HG03521 (cell line): ENCODE measurements at regions not wholly inside any gene's neighbourhood (a gene's known extent, or its start where the extent isn't known, plus 50 kb on each side); places are given as distances from the start of the nearest gene placed in this dataset.

Experiments
- ATAC-seq: cut with Tn5 transposase; IDR thresholded peaks from one replicate; pipeline ENCODE4 v1.9.1; 2021; ENCODE audit warnings: mild to moderate bottlenecking, moderate library complexity; ENCODE audit not compliant: unreplicated experiment

DNA sequence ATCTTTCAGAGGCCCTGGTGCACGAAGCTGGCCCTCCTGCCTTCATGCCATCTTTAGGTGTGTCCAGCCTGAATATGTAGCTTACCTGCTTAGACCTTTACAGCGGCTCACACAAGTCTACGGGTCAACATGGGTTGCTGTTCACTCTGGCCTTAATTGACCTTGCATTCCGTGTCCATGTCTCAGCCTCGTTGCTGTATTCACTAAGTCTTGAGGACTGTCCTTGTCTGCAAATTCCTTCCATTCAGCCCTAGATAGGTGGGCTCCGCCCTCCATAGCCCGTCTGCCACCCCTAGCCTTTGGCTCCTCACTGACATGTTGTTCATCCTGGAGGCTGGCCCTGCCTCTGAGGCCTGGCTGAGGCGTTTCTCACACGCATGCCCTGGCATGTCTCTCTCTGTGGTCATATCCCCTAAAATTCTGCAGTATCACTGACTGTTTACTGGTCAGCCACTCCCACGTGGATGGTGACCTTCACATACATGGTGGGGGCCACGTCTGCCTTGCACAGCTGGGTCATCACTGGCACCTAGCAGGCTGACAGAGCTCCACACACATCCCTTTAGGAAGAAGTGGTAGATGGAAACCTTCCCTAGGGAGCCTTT is 394.1 kb upstream of the MKI67 start:
- no peak for ATAC-seq

DNA sequence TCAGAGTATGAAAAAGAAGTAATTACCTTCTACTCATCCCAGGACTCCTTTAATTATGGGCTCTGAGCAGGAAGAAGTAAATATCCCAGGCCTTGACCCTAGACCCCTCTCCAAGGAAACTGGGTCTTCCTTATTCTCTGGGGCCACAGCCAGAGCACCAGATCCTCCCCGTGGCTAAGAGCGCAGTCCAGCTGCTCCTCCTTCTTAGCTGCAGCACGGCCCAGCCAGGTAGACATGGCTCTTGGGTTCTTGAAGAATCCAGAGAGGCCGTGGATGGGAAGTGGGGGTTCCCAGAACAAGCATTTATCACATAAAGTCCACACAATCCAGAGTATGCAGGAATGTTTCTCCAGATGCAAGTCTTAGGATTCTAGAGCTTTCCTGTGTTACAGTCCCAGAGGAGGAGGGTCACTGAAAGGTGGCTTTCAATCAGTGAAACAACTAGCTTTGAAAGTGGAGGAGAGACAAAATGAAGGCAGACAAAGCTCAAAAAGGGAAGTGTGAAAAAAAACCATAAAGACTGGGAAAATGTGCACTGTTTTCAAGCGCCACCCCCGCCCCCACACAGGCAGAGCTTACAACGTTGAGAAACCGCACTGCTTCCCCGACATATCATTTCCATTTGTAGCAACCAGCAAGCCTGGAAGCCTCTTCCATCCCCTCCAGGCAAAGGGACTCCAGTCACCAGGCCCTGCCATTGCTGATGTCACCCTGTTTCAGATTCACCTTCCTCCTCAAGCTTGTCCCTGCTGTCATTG is 396.5 kb upstream of the MKI67 start:
- no peak for ATAC-seq

DNA sequence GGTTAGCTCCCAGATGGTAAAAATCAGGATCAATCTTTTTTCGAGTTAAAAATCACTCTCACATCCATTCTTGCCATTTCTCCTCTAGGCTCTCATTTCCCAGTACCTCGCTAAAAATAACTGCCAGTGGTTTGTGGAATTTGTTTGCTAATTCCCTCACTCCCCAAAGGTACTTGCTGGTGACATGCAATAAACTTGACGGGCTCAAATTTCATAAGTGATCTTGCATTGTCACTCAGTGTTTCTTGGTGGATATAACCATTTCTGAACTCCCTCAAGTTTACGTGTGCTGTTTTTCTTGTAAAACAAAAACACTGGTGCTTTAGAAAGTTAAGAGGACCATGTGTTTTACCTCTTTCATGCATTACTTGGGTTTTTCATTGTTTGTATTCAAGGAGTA is 399.2 kb upstream of the MKI67 start:
- no peak for ATAC-seq

DNA sequence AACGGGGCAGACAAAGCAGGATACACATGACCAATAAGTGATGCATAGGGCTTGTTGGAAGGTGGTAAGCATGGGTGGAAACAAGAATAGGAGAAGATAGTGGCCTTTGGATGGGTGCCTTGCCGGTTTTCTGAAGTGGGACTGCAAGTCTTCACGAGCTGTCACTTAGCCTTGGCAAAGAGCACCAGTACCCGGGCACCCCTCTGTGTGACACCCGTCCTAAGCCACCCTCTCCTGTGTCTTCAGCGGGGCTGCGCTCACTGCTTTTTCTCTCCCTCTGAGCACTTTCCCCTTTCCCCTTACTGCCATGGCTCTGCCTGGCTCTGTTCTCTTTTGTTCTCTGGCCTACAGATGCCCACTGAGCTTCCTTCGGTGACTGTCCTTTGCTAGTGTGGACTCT is 399.7 kb upstream of the MKI67 start:
- no peak for ATAC-seq

DNA sequence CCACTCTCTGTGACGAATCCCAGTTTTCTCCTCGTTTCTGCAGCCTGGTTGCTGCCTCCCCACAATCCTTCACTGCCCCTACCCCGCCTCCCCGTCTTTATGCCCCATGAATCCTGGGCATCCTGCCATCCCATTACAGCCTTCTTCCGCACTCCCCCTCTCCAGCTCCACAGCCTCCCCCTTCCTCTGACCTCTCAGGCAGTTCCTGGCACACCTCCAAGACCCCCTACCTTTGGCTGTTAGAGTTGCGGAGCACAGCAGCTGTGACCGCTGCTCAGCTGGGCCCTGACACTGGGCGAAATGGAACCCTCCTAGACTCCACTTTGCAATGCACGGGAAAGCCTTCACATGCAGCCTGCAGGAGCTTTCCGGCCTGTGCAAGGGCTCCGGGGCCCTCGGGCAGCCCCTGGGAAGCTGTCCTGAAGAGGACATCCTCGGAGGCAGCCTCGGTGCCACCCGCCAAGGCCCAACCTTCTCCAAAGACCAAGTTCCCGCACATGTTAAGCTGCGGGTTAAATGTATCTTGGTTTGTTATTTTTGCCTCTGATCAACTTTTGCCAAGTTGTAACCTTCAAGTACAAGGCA is 400.7 kb upstream of the MKI67 start:
- ATAC-seq, result no peak

DNA sequence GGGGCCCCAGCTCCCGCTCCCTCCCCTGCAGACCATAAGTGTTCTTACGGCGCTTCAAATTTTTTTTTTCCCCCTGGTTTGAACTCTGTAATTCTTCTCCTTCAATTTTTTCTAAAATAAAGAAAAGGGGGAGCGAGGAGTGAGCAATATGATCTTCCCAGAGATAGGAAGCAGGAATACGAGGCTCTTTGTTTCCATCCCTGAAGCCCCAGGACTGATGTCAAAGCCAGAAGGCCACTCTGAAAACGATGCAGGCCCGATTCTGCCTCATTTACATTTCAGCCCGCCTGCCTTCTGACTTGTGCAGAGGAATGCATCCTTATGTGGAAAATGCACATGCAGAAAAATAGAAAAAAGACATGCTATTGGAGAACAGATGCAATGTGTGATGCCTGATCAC is 401.5 kb upstream of the MKI67 start:
- no peak for ATAC-seq

DNA sequence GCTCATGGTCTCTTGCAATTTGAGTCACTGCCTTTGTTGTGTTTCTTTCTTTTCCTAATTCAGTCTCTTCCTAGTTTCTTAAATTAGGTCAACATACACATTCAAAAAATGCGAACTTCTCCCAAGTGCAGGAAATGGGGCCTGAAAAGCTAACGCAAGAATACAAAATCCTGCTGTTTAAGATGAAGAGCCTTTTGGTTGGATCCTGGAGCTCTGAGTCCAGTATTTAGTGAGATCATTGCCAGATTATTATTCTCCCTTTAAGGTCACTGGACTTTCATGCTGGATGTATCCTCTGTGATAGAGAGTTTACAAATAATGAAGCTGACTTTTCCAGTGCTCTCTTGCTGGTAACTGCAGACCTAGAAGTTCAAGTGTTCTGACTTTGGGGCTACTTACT is 401.9 kb upstream of the MKI67 start:
- ATAC-seq, result no peak

DNA sequence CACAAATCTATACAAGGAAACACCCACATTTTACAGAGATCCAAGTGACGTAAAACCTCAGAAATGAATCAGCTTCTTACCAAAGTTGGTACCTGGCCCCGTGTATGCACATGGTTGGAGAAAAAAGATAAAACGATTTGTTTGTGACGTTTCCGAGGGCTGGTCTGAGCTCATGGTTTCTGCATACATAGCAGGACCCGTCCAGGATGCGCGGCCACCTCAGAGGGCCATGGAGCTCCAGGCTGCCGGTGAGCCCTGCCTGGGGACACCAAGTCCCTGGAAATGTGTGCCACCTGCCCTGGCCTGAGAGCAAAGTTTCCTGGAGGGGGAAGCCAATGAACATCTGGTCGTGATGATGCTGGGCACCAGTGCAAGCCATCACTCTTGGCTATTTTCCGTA is 402.6 kb upstream of the MKI67 start:
- ATAC-seq, result no peak

DNA sequence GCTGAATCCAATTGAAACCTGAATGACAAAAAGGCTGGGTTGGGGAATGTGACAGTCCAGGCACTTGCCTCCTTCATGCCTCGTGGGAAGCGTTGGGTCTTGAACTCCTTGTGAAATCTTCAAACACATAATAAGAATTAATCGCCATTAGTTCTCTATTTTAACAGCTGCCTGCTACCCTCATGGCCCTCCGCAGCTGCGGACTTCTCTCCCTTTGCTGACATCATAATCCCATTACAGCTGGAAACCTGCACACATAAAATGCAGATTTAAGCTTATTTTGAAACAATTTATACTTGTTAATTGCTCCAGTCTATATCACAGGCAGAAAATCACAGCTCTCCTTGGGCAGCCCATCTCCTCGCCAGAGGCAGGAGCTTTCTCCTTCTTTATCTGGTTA is 403.0 kb upstream of the MKI67 start:
- no peak for ATAC-seq

DNA sequence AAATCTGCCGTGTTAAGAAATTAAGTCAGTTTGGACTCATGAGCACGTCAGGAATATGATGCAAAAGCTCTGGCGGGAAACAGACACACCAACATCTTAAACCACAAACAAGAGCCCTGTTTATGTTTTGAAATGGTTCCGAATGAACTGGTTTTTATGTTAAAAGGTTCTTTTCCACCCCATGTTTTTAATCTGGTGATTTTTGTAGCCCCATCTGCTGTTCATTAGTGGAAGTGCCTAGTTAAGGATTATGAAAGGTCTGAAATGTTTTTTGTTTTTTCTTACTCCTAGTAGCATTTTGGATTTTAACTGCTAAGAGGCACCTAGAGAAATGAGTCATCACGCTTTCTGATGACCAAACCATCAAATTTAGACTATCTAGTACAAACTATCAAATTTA is 404.1 kb upstream of the MKI67 start:
- ATAC-seq, result no peak

DNA sequence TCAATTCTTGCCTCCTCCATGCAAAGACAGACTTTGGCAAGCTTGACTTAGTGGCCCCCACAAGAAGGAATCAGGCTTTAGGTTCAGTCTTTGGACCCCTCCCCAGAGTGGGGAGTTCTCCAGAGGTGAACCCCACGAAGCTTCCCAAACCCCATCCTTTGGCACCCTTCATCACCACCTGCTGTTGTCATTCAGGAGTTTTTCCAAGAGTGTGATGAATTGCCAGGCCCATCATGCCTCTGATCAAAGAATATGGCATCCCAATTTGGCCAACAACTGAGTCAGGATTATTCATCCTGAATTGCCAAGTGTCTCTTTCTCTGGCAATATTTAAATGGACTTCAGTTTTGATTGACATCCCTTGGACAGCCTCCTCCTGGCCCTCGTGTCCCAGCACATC is 404.7 kb upstream of the MKI67 start:
- ATAC-seq, result no peak

DNA sequence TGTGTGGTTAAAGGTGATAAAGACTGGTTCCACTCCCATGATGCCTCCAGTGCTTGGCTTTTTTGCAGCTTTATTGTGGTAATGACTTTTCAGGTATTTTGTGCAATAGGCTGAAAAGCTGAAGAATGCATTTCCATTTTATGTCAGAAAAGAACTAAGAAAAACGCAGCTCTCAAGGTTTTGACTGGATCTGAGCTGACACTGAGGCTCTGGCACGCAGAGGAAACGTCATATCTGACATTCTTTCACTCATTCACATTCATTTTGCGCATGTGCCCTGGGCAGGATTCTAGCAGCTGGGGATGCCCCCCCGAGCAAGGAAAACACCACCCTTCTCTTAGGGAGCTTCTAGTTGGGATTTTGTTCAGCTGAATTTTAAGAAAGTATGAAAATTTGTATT is 408.5 kb upstream of the MKI67 start:
- ATAC-seq, result no peak

DNA sequence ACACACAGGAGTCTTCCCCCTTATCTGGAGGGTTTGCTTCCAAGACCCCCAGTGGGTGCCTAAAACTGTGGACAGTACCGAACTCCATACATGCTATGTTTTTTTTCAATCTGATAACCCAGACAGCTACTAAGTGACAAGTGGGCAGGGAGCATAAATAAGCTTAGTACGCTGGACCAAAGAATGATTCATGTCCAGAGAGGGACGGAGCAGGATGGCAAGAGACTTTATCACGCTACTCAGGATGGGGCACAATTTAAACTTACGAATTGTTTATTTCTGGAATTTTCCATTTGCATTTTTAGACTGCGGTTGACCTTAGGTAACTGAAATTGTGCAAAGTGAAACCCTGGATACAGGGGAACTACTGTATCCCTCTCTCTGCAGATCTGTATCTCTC is 410.0 kb upstream of the MKI67 start:
- ATAC-seq, result no peak

DNA sequence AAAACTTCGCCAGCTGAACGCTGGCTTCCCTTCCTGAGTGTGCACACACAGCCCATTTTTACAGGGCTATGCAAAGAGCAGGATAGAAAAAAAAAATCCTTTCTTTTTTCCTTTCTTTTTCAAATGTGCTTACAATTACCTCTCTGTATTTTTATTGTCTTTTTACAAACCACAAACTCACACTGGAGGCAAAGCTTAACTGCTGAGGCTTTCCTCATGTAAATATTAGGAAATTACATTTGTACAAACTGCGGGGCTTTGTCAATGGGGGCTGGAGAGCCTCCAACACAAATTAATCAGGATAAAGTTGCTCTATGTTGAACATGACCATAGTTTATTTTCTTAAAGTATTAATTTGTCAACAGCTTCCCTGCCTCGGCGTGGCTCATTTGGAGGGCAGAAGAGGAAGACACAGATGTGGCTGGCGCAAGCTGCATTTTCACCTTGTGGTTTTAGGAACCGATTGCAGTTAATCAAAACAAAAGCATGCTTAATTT is 411.7 kb upstream of the MKI67 start:
- no peak for ATAC-seq

DNA sequence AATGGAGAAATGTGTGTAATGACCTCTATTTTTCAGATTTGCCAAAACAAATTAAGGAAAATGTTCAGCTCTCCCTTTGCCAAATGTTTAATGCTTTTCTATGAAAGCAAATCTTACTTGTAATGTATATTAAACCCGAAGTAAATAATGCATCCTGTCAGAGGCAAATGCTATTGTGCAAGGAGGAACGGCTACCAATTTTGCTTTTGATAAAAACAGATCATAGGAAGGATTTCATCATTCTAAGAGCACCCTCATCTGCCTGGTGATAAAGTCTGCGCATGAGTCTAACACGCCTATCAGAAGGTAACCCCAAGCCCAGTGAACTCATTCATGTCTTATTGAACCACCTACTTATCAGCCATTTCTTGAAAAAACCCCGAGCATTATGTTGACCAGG is 412.4 kb upstream of the MKI67 start:
- ATAC-seq, result no peak

DNA sequence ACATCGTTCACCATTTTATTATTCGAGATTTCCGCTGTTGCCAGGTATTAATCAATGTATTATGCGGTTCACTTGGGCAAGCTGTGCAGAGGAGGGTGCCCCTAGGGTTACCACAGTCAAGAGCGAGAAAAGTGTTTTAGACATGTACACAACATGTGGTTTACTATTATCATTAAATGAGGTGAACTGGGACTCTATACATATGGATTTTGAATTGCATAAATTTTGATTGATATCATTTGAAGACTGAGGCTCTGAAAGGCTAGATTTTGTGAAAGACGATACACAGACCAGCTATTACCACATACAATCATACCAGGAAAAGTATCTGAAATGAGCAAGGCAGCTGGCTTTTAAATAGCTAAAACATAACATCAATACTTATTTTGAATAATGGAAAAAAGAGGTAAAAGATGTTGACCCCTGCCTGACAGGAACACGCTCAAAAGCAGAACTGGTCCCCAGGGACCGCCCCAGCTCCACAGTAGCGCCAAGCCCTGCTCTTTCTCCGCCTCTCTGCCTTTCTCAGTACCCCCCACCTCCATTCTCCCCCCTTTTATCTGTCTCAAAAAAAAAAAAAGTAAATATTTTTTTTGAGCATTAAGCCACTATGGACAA is 413.4 kb upstream of the MKI67 start:
- no peak for ATAC-seq

DNA sequence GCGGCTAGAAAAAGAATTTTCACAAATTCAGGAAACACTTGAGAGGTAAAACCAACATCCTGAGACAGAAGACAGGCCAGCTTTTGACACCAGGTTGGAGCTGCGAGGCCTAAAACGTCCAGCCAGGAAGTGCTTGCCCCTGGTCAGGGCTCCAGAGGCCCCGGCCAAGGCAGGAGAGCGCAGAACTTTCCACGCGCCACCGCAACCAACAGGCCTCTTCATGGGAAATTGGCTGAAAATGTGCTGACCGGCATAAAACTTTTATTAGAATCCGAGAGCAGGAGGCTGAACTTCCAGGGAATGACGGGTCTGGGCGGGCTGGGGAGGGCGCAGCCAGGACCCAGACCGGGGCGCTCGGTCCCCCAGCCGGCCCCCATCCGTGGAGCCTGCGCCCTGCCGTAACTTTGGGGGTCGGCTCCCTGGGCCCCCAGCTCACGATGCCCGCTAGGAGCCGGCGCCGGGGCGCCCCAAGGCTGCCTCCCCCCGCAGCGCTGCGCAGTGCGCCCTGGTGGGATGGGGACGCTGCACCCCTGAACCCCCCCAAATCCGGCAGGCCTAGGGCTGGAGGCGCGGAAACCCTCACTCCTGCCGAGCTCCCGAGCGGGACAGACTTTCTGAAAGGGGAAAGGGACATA is 414.0 kb upstream of the MKI67 start:
- ATAC-seq, result no peak

DNA sequence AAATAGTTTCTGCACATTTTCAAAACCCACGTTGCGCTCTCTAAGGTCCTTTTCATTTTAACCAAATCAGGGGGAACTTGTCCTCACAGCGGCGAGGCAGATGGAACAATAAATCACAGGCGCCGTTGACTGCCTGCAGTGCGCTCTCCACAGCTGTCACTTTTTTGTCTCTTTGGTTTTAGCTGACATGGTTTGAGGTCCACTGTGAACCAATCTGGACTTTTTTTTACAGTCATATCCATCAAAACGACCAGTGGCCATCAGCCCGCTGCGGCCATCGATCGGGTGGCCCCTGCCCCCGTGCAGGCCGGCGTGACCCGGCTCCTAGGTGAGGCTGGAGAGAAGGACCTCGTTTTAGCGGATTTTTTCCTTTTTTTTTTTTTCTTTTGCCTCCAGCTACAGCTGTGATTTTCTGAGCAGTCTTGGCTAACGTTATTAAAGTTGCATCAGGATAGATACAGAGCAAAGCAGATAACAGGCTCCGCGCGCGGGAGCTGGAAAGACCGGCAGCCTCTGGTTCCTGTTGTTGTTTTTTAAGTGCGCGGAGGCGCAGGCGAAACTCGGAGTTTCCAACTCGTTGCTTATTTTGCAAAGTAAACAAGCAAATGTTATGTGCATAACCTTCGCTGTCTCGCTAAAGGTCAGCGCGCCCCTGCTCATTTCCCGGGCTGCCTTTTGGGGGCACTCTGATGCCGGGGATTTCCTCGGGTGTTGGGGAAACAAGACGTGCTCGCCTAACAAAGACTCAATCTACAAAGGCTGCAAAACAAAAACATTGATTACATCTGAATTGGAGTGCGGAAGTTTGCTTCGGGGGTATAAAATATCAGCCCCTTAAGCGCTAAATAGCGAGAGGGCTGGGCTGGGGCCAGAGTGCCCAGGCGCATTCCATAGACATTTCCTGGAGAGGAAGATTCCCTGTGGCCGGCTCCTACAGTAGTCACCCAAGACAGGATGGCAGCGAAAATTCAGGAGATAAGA is 414.8 kb upstream of the MKI67 start:
- no peak for ATAC-seq

DNA sequence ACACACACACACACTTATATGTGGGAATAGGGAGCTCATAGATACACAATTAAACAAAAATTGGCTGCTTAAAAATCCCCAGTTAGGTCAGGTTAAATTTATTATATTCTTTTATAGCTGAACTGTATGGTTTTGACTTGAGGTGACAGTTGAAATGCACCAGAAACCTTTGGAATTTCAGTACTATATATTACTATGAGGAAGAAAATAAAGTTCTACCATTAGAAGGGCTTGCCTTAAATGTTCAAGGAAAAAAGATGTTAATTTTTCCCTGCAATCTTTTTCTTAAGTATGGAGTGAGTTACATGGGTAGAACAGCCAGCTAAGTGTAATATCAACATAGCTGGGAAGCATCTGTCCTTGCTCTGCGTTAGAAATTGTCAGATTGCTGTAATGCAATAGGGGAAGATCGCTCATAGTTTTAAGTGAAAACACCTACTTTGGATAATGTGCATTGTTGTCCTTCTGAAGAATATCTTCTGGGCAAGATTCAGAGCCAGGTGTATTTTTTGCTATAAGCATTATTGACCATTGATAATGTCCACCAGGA is 415.8 kb upstream of the MKI67 start:
- ATAC-seq, result no peak

DNA sequence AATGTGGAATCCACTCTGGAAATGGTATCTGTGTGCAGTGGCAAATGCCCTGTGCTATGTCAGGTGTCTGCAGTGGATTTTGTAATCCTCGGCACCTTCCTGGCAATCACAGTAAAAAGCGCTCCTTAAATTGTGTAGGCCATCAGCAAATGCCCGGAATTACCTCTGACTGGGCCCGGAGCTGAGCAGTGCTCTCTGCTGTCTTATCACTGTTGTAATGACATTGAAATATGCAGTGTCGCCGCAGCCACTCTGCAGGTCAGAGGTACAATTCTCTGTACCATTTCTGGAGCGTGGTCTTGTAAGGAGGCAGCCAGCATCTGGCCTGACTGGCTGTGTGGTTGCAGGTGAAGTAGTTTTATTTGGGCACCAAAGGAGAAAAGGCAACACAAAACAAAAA is 416.4 kb upstream of the MKI67 start:
- no peak for ATAC-seq
